Spinal cord (tissue), 9 donors: ENCODE measurements at regions not wholly inside any gene's neighbourhood (a gene's known extent, or its start where the extent isn't known, plus 50 kb on each side); places are given as distances from the start of the nearest gene placed in this dataset.

ENCODE experiments used
- DNase-seq, 6 donors: peaks; one replicate each; pipeline versions ENCODE4 v3.0.0 to v3.0.0-alpha.2; 2013 to 2015; ENCODE audit warnings: low spot score in 6 of 6, low read depth in 4 of 6
- H3K27ac ChIP-seq: one replicate; pipeline ENCODE4 v1.5.1; 2013; ENCODE audit warnings: low read depth, low read length, control low read depth
- H3K27me3 ChIP-seq: one replicate; pipeline ENCODE4 v1.6.1; 2013; ENCODE audit warnings: low read length; ENCODE audit not compliant: control insufficient read depth, insufficient read depth
- H3K36me3 ChIP-seq: one replicate; pipeline ENCODE4 v1.6.1; 2013; ENCODE audit warnings: low read length; ENCODE audit not compliant: control insufficient read depth, insufficient read depth
- H3K4me1 ChIP-seq: one replicate; pipeline ENCODE4 v1.6.1; 2013; ENCODE audit warnings: low read length; ENCODE audit not compliant: control insufficient read depth, insufficient read depth
- H3K4me3 ChIP-seq: one replicate; pipeline ENCODE4 v1.5.1; 2013; ENCODE audit warnings: low read depth, low read length, control low read depth
- H3K9me3 ChIP-seq: one replicate; pipeline ENCODE4 v1.6.1; 2013; ENCODE audit warnings: low read length; ENCODE audit not compliant: control insufficient read depth, insufficient read depth
- WGBS: methylation state at CpG from one replicate; pipeline ENCODE4 v1.1.5; 2013; ENCODE audit warnings: missing lambda C conversion rate; ENCODE audit not compliant: insufficient coverage; 5-methylcytosine and 5-hydroxymethylcytosine counted together
- donor health status: healthy.

DNA sequence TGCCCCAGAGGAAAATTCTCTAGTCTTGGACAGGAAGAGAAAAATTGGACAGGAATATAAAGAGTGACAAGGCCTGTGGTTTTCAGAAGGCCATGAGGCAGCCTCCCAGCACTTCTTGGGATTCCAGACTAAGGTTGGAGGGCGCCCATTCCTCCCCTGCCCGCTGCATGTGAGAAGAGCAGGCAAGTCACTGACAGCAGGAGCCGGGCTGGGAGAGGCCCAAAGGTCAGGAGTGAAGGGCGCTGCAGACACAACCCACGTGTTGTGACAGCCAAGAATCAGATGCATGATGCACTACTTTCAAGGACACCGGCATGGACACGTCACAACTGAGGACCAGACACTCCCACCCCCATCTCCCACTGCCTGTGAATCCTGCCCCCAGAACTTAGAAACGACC, 256.7 kb downstream of the CBLN1 start:
- 83% methylated on average over 7 of the region's 8 CpGs for WGBS

DNA sequence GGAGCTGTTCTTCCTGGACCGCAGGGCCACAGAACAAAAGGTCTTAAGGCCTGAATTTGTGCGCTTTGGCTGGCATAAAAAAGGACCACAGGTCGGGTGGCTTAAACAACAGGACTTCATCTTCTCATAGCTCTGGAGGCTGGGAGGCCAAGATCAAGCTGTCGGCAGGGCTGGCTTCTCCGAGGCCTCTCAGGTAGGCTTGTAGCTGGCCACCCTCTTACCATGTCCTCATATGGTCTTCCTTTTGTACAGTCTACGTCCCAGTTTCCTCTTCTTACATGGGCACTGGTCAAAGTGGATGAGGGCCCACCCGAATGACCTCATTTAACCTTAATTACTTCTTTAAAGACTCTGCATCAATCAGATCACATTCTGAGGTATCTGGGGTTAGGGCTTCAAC, 257.6 kb downstream of the CBLN1 start:
- H3K36me3 ChIP-seq, result no peaks in the 10 kb centered on the region
- 89% methylated on average over 6 of the region's 7 CpGs for WGBS
- H3K27me3 ChIP-seq, result peaks cover 2% of the 10 kb centered on the region
- DNase-seq, result no peak
- no peaks in the 10 kb centered on the region for H3K9me3 ChIP-seq
- H3K4me1 ChIP-seq, result peaks cover 24% of the 10 kb centered on the region
- H3K4me3 ChIP-seq, result no peak overlapping the region
- H3K27ac ChIP-seq, result no peak overlapping the region

More for the DNA sequence above, 256.7 kb downstream of the CBLN1 start:
- peaks cover 15% of the 10 kb centered on the region for H3K4me1 ChIP-seq
- no peak overlapping the region for H3K4me3 ChIP-seq
- H3K27me3 ChIP-seq, result no peaks in the 10 kb centered on the region
- no peaks in the 10 kb centered on the region for H3K9me3 ChIP-seq
- no peak overlapping the region for H3K27ac ChIP-seq
- H3K36me3 ChIP-seq, result no peaks in the 10 kb centered on the region
- DNase-seq, result no peak

DNA sequence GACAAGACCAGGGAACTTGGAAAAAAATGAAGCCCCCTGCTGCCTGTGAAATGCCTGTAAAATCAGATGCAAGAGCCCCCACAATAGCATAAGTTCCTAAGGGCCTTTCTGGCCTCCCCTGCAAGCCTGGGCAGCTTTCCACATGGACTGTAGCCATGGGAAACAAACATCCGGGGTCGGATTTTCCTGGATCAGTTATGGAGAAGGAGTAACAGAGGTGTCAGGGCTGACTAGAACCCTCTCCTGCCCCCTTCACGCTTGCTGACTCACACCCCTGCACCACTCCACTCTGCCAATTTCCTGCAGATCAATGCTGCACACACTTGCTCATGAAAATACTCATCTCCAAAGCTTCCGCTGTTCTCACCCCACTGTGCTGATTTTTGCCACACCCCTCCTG, 258.6 kb downstream of the CBLN1 start:
- no peaks in the 10 kb centered on the region for H3K9me3 ChIP-seq
- peaks cover 26% of the 10 kb centered on the region for H3K4me1 ChIP-seq
- WGBS, result 50% methylated on average over 2 of the region's 4 CpGs
- DNase-seq, result peak in 2 of 6 donors; percentile 60 to 67
- peaks cover 2% of the 10 kb centered on the region for H3K27me3 ChIP-seq
- no peak overlapping the region for H3K4me3 ChIP-seq
- H3K36me3 ChIP-seq, result no peaks in the 10 kb centered on the region
- no peak overlapping the region for H3K27ac ChIP-seq

DNA sequence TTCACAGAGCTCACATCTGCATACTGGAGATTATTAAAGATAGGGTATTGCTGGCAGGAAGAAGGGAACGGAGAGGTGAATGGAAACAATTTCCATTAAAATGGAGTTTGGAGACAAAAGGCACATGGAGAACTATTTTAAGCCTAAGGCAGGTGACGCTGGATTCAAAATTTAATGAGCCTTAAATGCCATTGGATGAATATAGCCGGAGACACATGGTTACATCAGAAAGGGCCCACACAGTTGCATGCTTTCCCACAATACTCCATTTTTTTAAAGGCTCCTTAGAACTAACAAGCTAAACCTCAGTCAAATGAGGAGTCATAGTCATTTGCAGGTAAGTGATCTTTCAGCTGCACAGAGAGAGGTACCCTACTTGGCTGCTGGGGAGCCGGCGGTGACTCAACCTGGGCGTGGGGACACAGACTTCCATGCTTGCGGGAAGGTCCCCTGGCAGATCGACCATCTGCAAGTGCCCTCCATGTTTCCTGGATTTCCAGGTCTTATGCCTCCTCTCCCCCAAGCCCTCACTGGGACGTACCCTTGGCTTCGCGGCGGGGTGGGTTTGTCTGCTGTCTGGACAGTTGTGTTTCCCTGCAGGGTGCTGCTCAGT, 259.2 kb downstream of the CBLN1 start:
- H3K9me3 ChIP-seq, result no peaks in the 10 kb centered on the region
- H3K4me1 ChIP-seq, result peaks cover 26% of the 10 kb centered on the region
- peaks cover 2% of the 10 kb centered on the region for H3K27me3 ChIP-seq
- H3K4me3 ChIP-seq, result no peak overlapping the region
- H3K27ac ChIP-seq, result no peak overlapping the region
- WGBS, result 56% methylated on average over 11 of the region's 12 CpGs
- no peaks in the 10 kb centered on the region for H3K36me3 ChIP-seq
- DNase-seq, result no peak

DNA sequence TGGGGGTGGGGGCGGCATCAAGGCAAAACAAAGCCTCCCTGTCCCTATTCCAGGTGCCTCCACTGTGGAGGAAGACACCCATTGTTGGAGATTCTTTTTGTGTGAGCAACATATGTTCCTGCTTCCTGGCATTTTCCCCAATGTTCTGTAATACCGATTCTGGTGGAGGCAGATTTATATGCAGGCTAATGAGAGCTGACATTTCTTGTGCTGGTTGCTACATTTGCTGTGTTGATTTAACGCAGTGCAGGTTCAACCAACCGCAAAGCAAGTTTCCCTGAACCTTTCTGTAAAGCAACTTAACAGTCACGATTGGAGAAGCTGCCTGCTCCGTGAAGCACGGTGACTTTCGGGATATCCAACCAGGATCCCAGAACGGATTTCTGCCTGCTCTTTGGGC, 260.5 kb downstream of the CBLN1 start:
- peaks cover 2% of the 10 kb centered on the region for H3K27me3 ChIP-seq
- no peaks in the 10 kb centered on the region for H3K36me3 ChIP-seq
- H3K9me3 ChIP-seq, result no peaks in the 10 kb centered on the region
- DNase-seq, result peak in 2 of 6 donors; percentile 66 to 78
- no peak overlapping the region for H3K4me3 ChIP-seq
- peaks cover 26% of the 10 kb centered on the region for H3K4me1 ChIP-seq
- H3K27ac ChIP-seq, result no peak overlapping the region
- WGBS, result 6% methylated on average over 7 of the region's 9 CpGs

DNA sequence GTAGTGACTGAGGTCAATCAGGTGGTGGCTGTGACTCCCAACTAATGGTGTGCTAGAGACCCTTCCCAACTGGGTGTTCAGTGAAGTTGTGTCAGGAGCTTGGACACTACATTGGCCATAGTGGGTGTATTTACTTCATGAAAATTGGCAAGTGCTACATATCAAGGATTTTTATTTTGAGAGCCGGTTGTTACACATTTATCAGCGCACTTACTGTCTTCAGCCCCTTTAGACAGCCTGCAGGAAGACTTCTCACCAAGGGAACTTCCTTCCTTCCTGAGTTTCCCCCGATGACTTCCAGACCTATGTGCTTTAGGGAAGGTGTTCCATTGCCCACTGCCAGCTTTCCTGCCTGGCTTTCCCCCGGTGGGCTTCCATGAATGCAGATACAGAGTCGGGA, 261.2 kb downstream of the CBLN1 start:
- Histone ChIP-seq H3K27me3 (peaks cover 2% of the 10 kb centered on the region), H3K27ac (no peak overlapping the region), H3K9me3 (no peaks in the 10 kb centered on the region), H3K4me3 (no peak overlapping the region), H3K4me1 (peaks cover 26% of the 10 kb centered on the region), H3K36me3 (no peaks in the 10 kb centered on the region)
- DNase-seq, result no peak
- WGBS, result 17% methylated on average over 2 of the region's 5 CpGs

DNA sequence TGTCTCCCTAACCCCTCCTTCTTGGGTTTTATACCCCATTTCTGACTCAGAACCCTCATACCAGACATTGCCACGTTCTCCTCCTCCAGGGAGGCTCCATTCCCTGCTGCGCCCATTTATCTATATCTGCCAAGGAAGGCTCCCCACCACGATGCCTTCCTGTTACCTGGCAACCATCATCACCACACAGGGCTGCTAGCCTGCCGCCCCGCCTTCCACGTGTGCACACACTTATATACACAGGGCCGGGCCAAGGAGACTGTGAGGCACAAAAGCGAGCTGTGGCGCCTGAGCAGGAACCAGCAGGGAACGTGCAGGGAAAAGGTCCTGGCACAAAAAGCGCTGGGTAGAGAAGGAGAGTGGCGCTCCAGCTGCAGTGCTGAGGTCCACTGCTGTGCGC, 261.8 kb downstream of the CBLN1 start:
- 22% methylated on average over 13 of the region's 13 CpGs for WGBS
- Histone ChIP-seq H3K4me3 (no peak overlapping the region), H3K4me1 (peaks cover 31% of the 10 kb centered on the region), H3K27ac (no peak overlapping the region), H3K9me3 (no peaks in the 10 kb centered on the region), H3K27me3 (peaks cover 2% of the 10 kb centered on the region), H3K36me3 (no peaks in the 10 kb centered on the region)
- peak in 2 of 6 donors; percentile 60 to 91 for DNase-seq

DNA sequence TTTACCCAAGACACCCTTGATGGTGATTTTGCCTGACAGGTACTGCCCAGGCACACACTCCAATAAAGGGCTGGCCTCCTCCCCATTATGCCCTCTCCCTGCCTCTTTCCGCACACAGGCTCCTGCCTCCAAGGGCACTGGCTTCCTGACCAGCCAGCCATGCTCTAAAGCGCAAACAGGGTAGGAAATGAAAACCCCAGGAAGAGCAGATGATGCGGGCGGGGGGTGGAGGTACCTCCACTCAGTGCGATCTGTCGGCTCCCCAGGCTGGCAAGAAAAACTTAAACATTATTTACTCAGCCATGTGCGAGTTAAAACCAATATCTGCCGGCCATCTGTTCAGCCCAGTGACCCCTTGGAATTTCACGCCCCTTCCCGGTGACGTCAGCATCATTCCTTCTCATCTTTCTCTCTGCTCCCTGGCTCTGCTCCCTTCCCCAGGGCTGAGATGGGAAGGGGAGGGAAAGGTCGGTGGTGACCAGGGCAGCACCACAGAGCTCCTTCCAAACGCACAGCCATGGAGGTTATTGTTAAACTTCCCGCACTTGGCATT, 262.5 kb downstream of the CBLN1 start:
- Histone ChIP-seq H3K27ac (no peak overlapping the region), H3K9me3 (no peaks in the 10 kb centered on the region), H3K4me3 (no peak overlapping the region), H3K27me3 (peaks cover 2% of the 10 kb centered on the region), H3K36me3 (no peaks in the 10 kb centered on the region), H3K4me1 (peaks cover 32% of the 10 kb centered on the region)
- 17% methylated on average over 6 of the region's 14 CpGs for WGBS
- DNase-seq, result peak in 1 of 6 donors; percentile 55

DNA sequence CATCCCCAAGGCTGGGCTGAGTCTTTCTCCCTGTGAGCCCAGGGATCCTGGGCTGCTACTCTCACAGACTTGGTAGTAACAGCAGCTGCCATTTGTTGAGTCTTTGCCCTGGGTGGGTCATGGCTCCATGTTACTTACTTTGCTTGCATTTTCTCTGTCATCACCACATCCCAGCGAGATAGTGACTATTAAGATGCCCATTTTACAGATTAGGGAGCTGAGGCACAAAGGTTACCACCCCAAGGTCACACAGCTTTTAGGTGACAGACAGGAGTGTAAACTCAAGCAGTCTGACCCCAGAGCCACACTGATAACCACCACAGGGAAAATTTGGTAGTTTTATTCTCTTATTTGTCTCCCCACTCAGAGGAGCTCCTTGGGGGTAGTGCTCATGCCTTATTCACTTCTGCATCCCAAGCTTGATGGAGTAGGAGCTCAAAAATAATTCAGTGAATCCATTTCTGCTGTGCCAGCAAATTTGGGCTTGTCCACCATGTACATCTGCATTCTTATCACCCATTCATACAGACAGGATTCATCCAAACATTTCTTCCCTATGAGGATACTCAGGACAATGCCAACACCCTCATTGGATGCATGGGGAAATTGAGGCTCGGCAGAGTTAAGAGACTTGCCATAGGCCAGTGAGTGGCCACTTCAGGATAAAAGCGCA, 263.2 kb downstream of the CBLN1 start:
- Histone ChIP-seq H3K4me3 (no peak overlapping the region), H3K4me1 (peaks cover 32% of the 10 kb centered on the region), H3K27ac (no peak overlapping the region), H3K9me3 (no peaks in the 10 kb centered on the region), H3K36me3 (no peaks in the 10 kb centered on the region), H3K27me3 (peaks cover 2% of the 10 kb centered on the region)
- WGBS, result 88% methylated on average over 2 of the region's 3 CpGs
- no peak for DNase-seq

DNA sequence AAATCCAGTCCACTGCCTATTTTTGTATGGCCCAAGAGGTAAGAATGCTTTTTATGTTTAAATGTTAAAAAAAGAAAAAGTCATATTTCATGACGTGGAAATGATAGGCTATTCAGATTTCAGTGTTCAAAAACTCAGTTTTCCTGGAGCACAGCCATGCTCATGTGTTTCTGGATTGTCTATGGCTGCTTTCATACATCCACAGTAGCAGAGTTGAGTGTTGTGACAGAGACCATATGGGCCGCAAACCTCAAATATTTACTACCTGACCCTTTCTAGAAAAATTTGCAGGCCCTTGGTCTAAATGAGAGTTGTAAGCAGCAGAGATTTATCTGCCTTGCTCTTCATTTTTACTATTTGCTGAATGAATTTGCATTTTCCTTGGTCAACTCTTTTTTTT, 264.1 kb downstream of the CBLN1 start:
- DNase-seq, result no peak
- no peaks in the 10 kb centered on the region for H3K9me3 ChIP-seq
- H3K4me3 ChIP-seq, result no peak overlapping the region
- peaks cover 2% of the 10 kb centered on the region for H3K27me3 ChIP-seq
- H3K4me1 ChIP-seq, result peaks cover 33% of the 10 kb centered on the region
- H3K36me3 ChIP-seq, result no peaks in the 10 kb centered on the region
- no peak overlapping the region for H3K27ac ChIP-seq
- WGBS, result 100% methylated on average over 1 of the region's 2 CpGs
